Cardiac muscle cell (in vitro differentiated cells and primary cell): ENCODE measurements at regions not wholly inside any gene's neighbourhood (a gene's known extent, or its start where the extent isn't known, plus 50 kb on each side); places are given as distances from the start of the nearest gene placed in this dataset.

Experiments used
- DNase-seq, 2 donors: peaks; one replicate each; pipeline versions ENCODE4 v3.0.0 to v3.0.0-alpha.2; 2010 to 2017; ENCODE audit warnings: low read depth in 1 of 2, low spot score in 1 of 2
- H3K27ac ChIP-seq: fragments of 200-600 bp; sonication (generic); 2 replicates; pipeline ENCODE4 v1.5.1; 2016
- H3K27me3 ChIP-seq: fragments of 200-600 bp; sonication (generic); 2 replicates; pipeline ENCODE4 v1.6.0; 2016; ENCODE audit warnings: control low read depth
- H3K36me3 ChIP-seq: fragments of 200-600 bp; sonication (generic); 2 replicates; pipeline ENCODE4 v1.5.1; 2016; ENCODE audit warnings: control low read depth
- H3K4me1 ChIP-seq: fragments of 200-600 bp; sonication (generic); 2 replicates; pipeline ENCODE4 v1.8.1; 2017; ENCODE audit warnings: low read depth, mild to moderate bottlenecking, mixed run types
- H3K4me3 ChIP-seq: fragments of 200-600 bp; sonication (generic); 2 replicates; pipeline ENCODE4 v1.5.1; 2016; ENCODE audit warnings: mild to moderate bottlenecking
- H3K9me3 ChIP-seq: fragments of 200-600 bp; sonication (generic); 2 replicates; pipeline ENCODE4 v1.5.1; 2017; ENCODE audit warnings: low read depth, mild to moderate bottlenecking, control low read depth
- CTCF ChIP-seq: IDR thresholded peaks from 2 replicates; pipeline ENCODE4 v1.5.1; 2012; ENCODE audit warnings: low read depth, mild to moderate bottlenecking, low read length

- Histone ChIP-seq H3K9me3 (no peaks in the 10 kb centered on the region), H3K4me1 (no peaks in the 10 kb centered on the region), H3K36me3 (no peaks in the 10 kb centered on the region), H3K4me3 (no peak overlapping the region), H3K27ac (no peak overlapping the region), H3K27me3 (no peaks in the 10 kb centered on the region)
- no peak for DNase-seq
- no peak for TF ChIP-seq CTCF
Observed at GRCh38 chr5:39586185-39586584, 161.4 kb upstream of the DAB2 start.

DNA sequence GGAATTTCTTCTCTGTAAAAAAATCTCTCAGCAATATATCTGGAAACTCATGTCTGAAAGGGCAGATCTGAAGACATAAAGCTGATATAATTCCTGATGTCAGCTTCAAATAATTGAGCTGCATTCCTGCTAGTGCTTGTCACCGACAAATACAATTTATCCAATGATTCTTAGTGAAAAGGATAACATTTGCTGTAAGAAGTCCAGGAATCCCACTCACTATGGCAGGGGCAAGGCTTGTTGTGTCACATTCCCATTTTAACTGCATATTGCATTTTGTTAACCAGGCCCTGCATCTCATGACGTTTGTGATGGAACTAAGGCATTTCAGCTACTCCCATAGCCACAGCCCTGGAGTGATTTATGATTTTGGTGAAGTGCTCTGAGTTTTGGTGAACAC, 160.1 kb upstream of the DAB2 start:
- DNase-seq, result peak in 1 of 2 donors; percentile 7
- H3K27me3 ChIP-seq, result no peaks in the 10 kb centered on the region
- no peak overlapping the region for H3K4me3 ChIP-seq
- H3K36me3 ChIP-seq, result no peaks in the 10 kb centered on the region
- TF ChIP-seq CTCF, result no peak
- no peaks in the 10 kb centered on the region for H3K9me3 ChIP-seq
- H3K27ac ChIP-seq, result no peak overlapping the region
- H3K4me1 ChIP-seq, result peaks cover under 1% of the 10 kb centered on the region

DNA sequence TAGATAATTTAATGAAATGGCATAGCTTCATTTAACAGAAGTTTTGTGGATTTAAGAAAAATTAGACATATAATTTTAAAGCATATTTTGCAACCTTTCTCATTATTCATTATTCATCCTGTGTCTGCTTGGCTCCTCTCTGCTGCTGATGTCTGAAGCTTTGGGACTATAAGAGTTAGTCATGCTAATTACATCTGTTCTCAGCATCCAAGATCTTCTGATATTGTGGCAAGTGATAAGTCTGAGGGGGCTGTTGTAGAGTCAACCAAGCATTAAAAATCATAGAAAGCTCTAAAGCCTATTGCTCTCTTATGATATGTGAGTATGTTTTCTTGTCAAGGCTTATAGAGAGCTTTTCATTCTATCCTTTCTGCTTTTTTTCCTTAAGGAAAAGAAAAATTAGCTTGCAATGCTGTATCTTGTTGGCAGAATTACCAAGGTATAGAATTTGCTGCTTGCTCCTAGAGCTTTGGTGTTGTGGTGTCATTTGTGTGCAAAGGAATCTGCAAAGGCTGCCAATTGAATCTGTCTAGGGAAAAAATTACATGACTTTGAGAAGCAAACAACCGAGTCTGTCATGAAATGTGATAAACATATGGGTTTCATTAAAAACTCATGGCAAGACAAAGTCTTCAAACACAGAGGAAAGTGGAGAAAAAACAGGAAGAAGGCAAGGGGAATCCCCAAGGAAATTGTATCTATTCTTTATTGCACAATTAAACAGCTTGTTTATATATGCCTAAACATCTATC, 156.1 kb upstream of the DAB2 start:
- Histone ChIP-seq H3K4me1 (peaks cover 10% of the 10 kb centered on the region), H3K9me3 (no peaks in the 10 kb centered on the region), H3K4me3 (no peak overlapping the region), H3K27ac (no peak overlapping the region), H3K27me3 (no peaks in the 10 kb centered on the region), H3K36me3 (no peaks in the 10 kb centered on the region)
- peak in 1 of 2 donors; percentile 75 for DNase-seq
- no peak for TF ChIP-seq CTCF

DNA sequence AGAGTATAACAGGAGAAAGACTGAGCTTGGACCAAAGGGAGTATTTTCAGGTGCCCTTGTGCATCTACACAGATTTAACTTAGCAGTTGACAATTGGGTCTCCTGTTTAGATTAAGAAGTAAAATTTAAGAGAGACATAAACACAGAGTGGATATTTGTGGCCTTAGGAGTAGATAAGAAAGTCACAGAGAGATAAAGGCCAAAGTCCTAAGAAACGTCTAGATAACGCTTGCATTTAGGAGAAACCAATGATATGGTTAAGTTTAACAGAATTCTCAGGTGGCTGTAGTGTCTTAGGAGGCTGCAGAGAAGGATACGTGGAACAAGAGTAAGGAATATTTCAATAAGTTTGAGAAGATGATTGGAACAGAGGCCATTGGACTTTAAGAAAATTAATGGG, 155.0 kb upstream of the DAB2 start:
- no peak for TF ChIP-seq CTCF
- H3K27ac ChIP-seq, result no peak overlapping the region
- no peaks in the 10 kb centered on the region for H3K36me3 ChIP-seq
- H3K9me3 ChIP-seq, result no peaks in the 10 kb centered on the region
- H3K4me3 ChIP-seq, result no peak overlapping the region
- H3K4me1 ChIP-seq, result peaks cover 10% of the 10 kb centered on the region
- no peak for DNase-seq
- H3K27me3 ChIP-seq, result no peaks in the 10 kb centered on the region

- H3K4me3 ChIP-seq, result no peak overlapping the region
- no peak overlapping the region for H3K27ac ChIP-seq
- peak; percentile 10 to 58 for DNase-seq
- H3K27me3 ChIP-seq, result no peaks in the 10 kb centered on the region
- no peaks in the 10 kb centered on the region for H3K36me3 ChIP-seq
- peaks cover 10% of the 10 kb centered on the region for H3K4me1 ChIP-seq
- no peaks in the 10 kb centered on the region for H3K9me3 ChIP-seq
- TF ChIP-seq CTCF, result peak; percentile 45
Observed at GRCh38 chr5:39578887-39579497, 154.2 kb upstream of the DAB2 start.
